Activated B cell treated with CpG ODN at 0.5 μM for 24 hours (primary cell): ENCODE measurements at regions not wholly inside any gene's neighbourhood (a gene's known extent, or its start where the extent isn't known, plus 50 kb on each side); places are given as distances from the start of the nearest gene placed in this dataset.

ENCODE experiments used
- ATAC-seq: fragments of 200-7000 bp; cut with Tn5 transposase; one replicate; pipeline ENCODE4 v1.10.0; 2021; ENCODE audit warnings: low read depth, mild to moderate bottlenecking, moderate library complexity
- CTCF ChIA-PET: fragments of 350-600 bp; sonication (Branson Sonifier 250); formaldehyde crosslinking; loops from one replicate; lab custom pipeline; 2021; ENCODE audit warnings: antibody characterized with exemption; lab: Charles Lee
- POLR2A ChIA-PET: fragments of 350-600 bp; sonication (Branson Sonifier 250); formaldehyde crosslinking; loops from one replicate; lab custom pipeline; 2021; ENCODE audit warnings: antibody characterized with exemption; lab: Charles Lee
- DNase-seq: peaks from one replicate; pipeline ENCODE4 v3.0.0; 2022
- H3K27ac Mint-ChIP-seq: one replicate; pipeline ENCODE4 v1.8.0; 2020; ENCODE audit warnings: mixed read lengths
- H3K27me3 Mint-ChIP-seq: one replicate; pipeline ENCODE4 v1.8.0; 2021; ENCODE audit warnings: mixed read lengths
- H3K36me3 Mint-ChIP-seq: one replicate; pipeline ENCODE4 v1.8.0; 2021; ENCODE audit warnings: low read depth, mixed read lengths
- H3K4me1 Mint-ChIP-seq: one replicate; pipeline ENCODE4 v1.8.0; 2021; ENCODE audit warnings: mixed read lengths
- H3K4me3 Mint-ChIP-seq: one replicate; pipeline ENCODE4 v1.8.0; 2020; ENCODE audit warnings: mild to moderate bottlenecking, mixed read lengths
- H3K9me3 Mint-ChIP-seq: one replicate; pipeline ENCODE4 v1.8.0; 2020; ENCODE audit warnings: mixed read lengths
- intact Hi-C: fragments of 100-400 bp; cut with micrococcal nuclease; formaldehyde crosslinking; loops from one replicate; pipeline ENCODE4 v1.15.1; 2024
- TF ChIP-seq, protein P1 (sequence below): fragments of 200-600 bp; IDR thresholded peaks from one replicate; pipeline ENCODE4 v1.8.0; 2022; ENCODE audit warnings: antibody characterized with exemption, mild to moderate bottlenecking

DNA sequence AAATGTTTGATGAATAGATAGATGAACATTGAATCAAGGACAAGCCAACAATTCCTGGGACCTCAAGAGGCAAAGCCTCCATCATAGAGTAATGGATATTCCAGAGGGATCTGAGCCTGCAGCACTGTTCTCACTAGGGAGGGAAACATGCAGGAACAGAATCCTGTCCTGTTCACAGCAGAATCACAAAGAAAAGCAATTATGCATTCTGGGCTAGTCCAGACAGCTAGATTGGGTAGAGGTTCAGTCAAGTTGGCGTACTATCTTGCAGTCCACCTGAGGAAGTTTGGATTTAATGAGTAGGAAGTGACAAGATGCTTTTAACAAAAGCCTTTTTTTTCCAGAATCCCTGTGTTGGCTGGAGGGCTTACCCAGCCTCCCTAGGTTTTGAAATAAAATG, 314.5 kb upstream of the SEMA6D start:
- ChIA-PET POLR2A (no interaction called here), CTCF (no interaction called here)
- peaks cover 2% of the 10 kb centered on the region for H3K9me3 Mint-ChIP-seq
- H3K27me3 Mint-ChIP-seq = no peaks in the 10 kb centered on the region
- intact Hi-C loops = no loop called here
- TF ChIP-seq, protein P1, sequence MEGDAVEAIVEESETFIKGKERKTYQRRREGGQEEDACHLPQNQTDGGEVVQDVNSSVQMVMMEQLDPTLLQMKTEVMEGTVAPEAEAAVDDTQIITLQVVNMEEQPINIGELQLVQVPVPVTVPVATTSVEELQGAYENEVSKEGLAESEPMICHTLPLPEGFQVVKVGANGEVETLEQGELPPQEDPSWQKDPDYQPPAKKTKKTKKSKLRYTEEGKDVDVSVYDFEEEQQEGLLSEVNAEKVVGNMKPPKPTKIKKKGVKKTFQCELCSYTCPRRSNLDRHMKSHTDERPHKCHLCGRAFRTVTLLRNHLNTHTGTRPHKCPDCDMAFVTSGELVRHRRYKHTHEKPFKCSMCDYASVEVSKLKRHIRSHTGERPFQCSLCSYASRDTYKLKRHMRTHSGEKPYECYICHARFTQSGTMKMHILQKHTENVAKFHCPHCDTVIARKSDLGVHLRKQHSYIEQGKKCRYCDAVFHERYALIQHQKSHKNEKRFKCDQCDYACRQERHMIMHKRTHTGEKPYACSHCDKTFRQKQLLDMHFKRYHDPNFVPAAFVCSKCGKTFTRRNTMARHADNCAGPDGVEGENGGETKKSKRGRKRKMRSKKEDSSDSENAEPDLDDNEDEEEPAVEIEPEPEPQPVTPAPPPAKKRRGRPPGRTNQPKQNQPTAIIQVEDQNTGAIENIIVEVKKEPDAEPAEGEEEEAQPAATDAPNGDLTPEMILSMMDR = no peak
- H3K4me1 Mint-ChIP-seq = no peaks in the 10 kb centered on the region
- no peak overlapping the region for H3K27ac Mint-ChIP-seq
- H3K36me3 Mint-ChIP-seq = no peaks in the 10 kb centered on the region
- no peak overlapping the region for H3K4me3 Mint-ChIP-seq
- DNase-seq (no peak), ATAC-seq (no peak)

DNA sequence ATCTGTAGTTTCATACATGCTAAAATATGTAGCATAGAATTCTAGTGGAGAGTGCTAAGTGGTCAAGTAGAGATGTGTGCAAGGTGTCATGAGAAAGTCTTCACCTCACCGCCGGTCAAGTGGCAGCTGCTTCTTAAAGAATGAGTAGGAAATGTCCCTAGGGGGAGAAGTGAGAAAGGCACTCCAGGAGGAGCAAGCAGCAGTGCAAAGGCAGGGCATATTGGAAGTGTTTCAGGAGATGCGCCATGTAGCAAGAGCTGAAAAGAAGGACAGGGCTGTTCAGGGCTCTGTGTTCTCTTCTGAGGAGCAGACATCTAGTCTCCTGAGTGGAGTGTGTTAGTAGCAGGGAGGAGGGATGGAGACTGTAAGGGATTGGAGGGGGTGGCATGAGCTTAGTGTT, 312.4 kb upstream of the SEMA6D start:
- Mint-ChIP-seq H3K4me3 (no peak overlapping the region), H3K4me1 (no peaks in the 10 kb centered on the region), H3K9me3 (no peaks in the 10 kb centered on the region), H3K27ac (no peak overlapping the region), H3K27me3 (no peaks in the 10 kb centered on the region), H3K36me3 (no peaks in the 10 kb centered on the region)
- DNase-seq (no peak), ATAC-seq (no peak)
- ChIA-PET CTCF (interaction anchor here (0.6 kb wide), 1 partner anchor 12 kb away, joined by 4 read pairs; no protein-coding TSS in a partner anchor), POLR2A (no interaction called here)
- intact Hi-C loops = no loop called here
- TF ChIP-seq, protein P1 = no peak

DNA sequence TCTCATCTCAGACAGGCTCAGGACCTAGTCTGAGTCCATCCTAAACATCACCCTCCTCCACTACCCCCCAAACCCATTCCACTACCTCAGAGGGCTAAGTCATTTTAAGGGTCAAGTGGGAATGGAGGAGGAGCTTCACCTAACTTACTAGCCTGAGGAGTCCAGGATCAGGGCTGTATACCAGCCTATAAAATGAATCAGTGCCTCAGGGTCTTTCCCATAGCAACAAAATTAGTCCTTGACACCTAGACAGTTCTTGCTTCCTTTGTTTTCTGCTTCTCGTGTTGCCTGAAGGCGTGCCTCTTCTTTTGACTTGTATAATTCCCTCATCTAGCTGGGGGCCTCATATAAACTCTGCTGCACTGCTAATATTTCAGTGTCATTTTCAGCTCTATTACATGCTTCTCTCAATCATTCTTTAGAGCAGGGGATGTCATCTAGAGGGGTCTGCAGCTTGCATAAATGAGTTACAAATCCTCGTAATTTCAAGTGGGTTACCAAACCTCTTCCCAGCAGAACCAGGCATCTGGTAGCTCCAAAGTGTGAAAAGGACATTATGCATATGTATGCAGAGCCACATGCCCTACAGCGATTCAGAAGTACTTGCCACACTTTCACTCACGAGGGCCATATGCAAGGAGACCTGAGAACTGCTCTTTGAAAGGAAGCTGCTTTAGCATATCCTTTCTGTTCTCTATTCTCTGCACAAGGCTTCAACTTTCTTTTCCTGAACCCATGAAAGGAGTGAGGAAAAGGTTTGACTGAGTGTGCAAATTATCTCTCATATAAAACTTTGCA, 311.7 kb upstream of the SEMA6D start:
- CTCF ChIA-PET = no interaction called here
- H3K4me1 Mint-ChIP-seq = no peaks in the 10 kb centered on the region
- no peaks in the 10 kb centered on the region for H3K27me3 Mint-ChIP-seq
- H3K9me3 Mint-ChIP-seq = no peaks in the 10 kb centered on the region
- POLR2A ChIA-PET = no interaction called here
- DNase-seq (no peak), ATAC-seq (no peak)
- H3K36me3 Mint-ChIP-seq = no peaks in the 10 kb centered on the region
- intact Hi-C loops = no loop called here
- H3K4me3 Mint-ChIP-seq = no peak overlapping the region
- TF ChIP-seq, protein P1 = no peak
- no peak overlapping the region for H3K27ac Mint-ChIP-seq

DNA sequence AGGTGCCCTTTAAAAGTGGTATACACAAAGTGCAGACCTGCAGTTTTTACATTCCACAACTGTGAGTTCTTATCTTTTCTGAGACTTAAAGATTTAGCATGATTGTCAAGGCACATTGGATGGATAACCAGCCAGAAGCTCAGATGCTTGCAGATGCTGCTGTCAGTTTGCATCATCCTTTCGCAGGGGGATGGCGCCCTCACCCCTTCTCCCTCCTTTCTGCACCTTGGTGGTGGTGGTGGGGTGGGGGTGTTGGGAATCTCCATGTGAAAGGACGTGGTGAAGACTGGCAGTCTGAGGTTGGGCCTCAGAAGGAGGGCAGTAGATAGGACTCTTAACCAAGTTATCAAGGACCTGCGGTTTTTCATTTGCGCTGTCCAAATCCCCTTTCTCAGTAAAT, 309.6 kb upstream of the SEMA6D start:
- TF ChIP-seq, protein P1 = no peak
- Mint-ChIP-seq H3K36me3 (no peaks in the 10 kb centered on the region), H3K9me3 (no peaks in the 10 kb centered on the region), H3K27ac (no peak overlapping the region), H3K4me3 (no peak overlapping the region), H3K4me1 (no peaks in the 10 kb centered on the region), H3K27me3 (no peaks in the 10 kb centered on the region)
- ChIA-PET POLR2A (no interaction called here), CTCF (no interaction called here)
- no peak for ATAC-seq
- DNase-seq = no peak
- intact Hi-C loops = no loop called here

DNA sequence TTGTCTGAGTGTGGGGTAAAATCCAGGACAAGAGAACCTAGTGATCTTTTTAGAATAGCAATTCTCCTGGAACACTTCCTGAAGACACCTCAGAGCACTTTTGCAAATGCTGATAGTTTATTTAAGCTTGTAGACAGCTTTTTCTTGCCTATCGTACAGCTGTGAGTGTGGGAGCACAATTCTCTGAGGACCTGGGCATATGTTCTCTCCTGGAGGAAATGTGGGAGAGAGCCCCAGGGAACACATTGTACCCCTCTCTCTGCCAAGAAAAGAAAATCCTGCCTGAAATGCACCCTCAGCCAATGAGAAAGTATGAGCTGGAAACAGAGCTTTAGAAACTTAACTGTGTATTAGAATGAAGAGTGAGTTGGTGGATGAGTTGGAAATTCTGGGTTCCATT, 308.3 kb upstream of the SEMA6D start:
- no peaks in the 10 kb centered on the region for H3K4me1 Mint-ChIP-seq
- POLR2A ChIA-PET = no interaction called here
- TF ChIP-seq, protein P1 = no peak
- H3K27ac Mint-ChIP-seq = no peak overlapping the region
- CTCF ChIA-PET = no interaction called here
- no peaks in the 10 kb centered on the region for H3K9me3 Mint-ChIP-seq
- ATAC-seq = no peak
- no peak overlapping the region for H3K4me3 Mint-ChIP-seq
- intact Hi-C loops = no loop called here
- no peaks in the 10 kb centered on the region for H3K27me3 Mint-ChIP-seq
- no peak for DNase-seq
- no peaks in the 10 kb centered on the region for H3K36me3 Mint-ChIP-seq
